AG09309 (cell line): ENCODE measurements at regions not wholly inside any gene's neighbourhood (a gene's known extent, or its start where the extent isn't known, plus 50 kb on each side); places are given as distances from the start of the nearest gene placed in this dataset.

Experiments used
- DNase-seq: peaks from one replicate; pipeline ENCODE4 v3.0.0-alpha.2; 2010; ENCODE audit warnings: low read depth
- H3K4me3 ChIP-seq: 2 replicates; pipeline ENCODE4 v1.5.1; 2011; ENCODE audit warnings: mild to moderate bottlenecking, low read depth, low read length, moderate library complexity; ENCODE audit not compliant: control insufficient read depth
- TF ChIP-seq, protein P1 (sequence below): IDR thresholded peaks from 2 replicates; pipeline ENCODE4 v1.5.1; 2011; ENCODE audit warnings: mild to moderate bottlenecking, low read depth, low read length, inconsistent platforms; ENCODE audit not compliant: insufficient read depth, control insufficient read depth; ENCODE audit errors: missing control alignments

DNA sequence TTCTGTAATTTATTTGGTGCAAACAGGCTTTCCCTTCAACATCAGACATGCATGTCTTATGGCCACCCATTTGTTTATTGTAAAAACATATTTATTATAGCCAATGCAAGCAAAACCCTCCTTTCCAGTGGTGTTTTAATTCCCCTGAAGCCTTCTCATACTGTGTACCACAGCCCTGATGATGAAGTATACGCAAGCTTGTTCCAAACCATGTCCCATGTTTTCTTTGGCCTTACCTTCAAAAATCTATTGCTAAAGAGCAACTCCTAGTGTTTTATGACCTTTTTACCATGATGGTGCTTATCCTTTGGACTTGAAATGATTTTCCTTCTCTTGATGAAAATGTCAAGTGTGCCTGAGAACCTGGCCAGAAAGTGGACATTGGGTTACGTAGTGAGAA is 85.9 kb upstream of the CCDC91 start:
- TF ChIP-seq, protein P1, sequence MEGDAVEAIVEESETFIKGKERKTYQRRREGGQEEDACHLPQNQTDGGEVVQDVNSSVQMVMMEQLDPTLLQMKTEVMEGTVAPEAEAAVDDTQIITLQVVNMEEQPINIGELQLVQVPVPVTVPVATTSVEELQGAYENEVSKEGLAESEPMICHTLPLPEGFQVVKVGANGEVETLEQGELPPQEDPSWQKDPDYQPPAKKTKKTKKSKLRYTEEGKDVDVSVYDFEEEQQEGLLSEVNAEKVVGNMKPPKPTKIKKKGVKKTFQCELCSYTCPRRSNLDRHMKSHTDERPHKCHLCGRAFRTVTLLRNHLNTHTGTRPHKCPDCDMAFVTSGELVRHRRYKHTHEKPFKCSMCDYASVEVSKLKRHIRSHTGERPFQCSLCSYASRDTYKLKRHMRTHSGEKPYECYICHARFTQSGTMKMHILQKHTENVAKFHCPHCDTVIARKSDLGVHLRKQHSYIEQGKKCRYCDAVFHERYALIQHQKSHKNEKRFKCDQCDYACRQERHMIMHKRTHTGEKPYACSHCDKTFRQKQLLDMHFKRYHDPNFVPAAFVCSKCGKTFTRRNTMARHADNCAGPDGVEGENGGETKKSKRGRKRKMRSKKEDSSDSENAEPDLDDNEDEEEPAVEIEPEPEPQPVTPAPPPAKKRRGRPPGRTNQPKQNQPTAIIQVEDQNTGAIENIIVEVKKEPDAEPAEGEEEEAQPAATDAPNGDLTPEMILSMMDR: no peak

DNA sequence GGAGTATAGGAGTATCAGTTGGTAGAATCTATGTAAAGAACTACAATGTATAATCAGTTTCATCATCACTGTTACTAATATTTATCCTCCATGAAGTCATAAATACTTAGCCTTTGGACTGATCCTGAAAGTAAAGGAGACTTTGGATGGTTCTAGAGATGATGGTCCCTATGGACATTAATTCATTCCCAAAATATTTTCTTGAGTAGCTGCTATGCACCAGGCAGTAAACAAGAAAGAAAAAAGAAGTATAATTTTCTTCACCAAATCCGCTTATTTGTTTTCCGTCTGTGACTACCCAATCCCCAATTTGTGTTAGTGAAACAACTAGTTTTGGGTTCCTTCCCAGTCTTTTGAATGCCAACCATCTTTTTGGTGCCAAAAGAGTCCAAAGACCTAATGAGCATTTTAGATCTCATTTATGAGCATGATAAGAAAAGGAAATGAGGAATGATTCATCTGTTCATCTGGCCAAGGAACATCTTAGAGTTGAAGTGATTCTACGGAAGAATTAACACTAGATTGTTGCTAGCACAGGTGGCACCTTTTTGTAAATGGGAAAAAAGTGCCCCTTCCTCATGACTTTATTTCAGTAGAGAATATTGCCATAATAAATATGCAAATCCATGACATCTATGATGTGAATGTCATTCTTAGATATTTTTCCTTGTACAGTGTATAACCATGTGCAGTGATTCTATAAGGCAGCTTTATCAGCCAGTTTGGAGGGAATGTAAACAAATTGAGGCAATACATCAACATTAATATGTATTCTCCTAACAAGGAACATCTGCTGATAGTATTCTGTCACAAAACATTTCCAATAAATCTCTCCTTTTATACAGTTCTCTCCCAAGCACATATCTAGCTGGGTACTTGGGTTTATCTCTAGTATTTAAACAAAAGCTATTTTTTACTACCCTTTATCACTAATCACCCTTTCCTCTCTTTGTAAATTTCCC is 85.1 kb upstream of the CCDC91 start:
- TF ChIP-seq, protein P1: no peak

More for the DNA sequence above, 85.9 kb upstream of the CCDC91 start:
- DNase-seq: no peak
- H3K4me3 ChIP-seq: no peak overlapping the region

GRCh38 chr12:28107679-28108078 is 82.6 kb upstream of the CCDC91 start:
- DNase-seq: no peak
- TF ChIP-seq, protein P1: no peak
- no peak overlapping the region for H3K4me3 ChIP-seq

More for the DNA sequence above, 85.1 kb upstream of the CCDC91 start:
- no peak overlapping the region for H3K4me3 ChIP-seq
- DNase-seq: no peak

GRCh38 chr12:28108599-28108998 is 81.7 kb upstream of the CCDC91 start:
- no peak overlapping the region for H3K4me3 ChIP-seq
- no peak for DNase-seq
- TF ChIP-seq, protein P1: no peak

GRCh38 chr12:28110329-28110728 is 79.9 kb upstream of the CCDC91 start:
- H3K4me3 ChIP-seq: no peak overlapping the region
- TF ChIP-seq, protein P1: no peak
- no peak for DNase-seq

DNA sequence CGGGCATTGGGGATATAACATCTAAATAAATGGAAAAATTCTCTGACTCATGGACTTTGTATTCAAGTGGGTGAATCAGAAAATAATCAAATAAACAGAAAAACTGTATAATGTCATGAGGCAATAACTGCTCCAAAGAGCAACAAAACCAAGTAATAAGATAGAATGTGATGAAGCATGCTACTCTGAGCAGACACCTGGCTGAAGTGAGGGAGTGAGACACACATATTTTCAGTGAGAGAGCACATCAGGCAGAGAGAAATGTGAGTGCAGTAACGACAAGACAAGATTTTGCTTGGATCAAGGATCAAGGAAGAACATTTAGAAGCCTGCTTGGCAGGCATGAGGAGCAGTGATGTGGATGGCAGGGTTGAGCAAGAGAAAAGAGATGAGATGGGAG is 75.8 kb upstream of the CCDC91 start:
- no peak overlapping the region for H3K4me3 ChIP-seq
- DNase-seq: no peak
- TF ChIP-seq, protein P1: no peak
